ENCODE measurements at regions not wholly inside any gene's neighbourhood (a gene's known extent, or its start where the extent isn't known, plus 50 kb on each side); places are given as distances from the start of the nearest gene placed in this dataset.

DNA sequence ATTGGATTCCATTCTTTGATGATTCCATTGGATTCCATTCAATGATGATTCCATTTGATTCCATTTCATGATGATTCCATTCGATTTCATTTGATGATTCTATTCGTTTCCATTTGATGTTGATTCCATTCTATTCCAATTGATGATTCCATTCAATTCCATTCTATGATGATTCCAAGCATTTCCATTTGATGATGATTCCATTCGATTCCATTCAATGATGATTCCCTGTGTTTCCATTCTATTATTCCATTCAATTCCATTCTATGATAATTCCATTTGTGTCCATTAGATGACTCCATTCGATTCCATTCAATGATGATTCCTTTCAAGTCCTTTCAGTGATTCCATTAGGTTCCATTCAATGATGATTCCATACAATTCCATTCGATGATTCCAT is 1090.5 kb downstream of the RPIA start:
- TF ChIP-seq GLIS3 (CRISPR knock-in tag; IDR thresholded peaks at IDR 0.05) (no peak), ZFP3 (CRISPR knock-in tag; IDR thresholded peaks at IDR 0.05) (no peak), ARNTL (CRISPR knock-in tag; IDR thresholded peaks at IDR 0.05; ENCODE audit: borderline replicate concordance, low read depth) (no peak), ISL1 (CRISPR knock-in tag; IDR thresholded peaks at IDR 0.05) (no peak), CSDC2 (CRISPR knock-in tag; IDR thresholded peaks at IDR 0.05) (no peak)
- TF ChIP-seq, protein P1, sequence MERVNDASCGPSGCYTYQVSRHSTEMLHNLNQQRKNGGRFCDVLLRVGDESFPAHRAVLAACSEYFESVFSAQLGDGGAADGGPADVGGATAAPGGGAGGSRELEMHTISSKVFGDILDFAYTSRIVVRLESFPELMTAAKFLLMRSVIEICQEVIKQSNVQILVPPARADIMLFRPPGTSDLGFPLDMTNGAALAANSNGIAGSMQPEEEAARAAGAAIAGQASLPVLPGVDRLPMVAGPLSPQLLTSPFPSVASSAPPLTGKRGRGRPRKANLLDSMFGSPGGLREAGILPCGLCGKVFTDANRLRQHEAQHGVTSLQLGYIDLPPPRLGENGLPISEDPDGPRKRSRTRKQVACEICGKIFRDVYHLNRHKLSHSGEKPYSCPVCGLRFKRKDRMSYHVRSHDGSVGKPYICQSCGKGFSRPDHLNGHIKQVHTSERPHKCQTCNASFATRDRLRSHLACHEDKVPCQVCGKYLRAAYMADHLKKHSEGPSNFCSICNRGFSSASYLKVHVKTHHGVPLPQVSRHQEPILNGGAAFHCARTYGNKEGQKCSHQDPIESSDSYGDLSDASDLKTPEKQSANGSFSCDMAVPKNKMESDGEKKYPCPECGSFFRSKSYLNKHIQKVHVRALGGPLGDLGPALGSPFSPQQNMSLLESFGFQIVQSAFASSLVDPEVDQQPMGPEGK (CRISPR knock-in tag; IDR thresholded peaks at IDR 0.05; ENCODE audit: borderline replicate concordance) = no peak
- TF ChIP-seq, protein P2, sequence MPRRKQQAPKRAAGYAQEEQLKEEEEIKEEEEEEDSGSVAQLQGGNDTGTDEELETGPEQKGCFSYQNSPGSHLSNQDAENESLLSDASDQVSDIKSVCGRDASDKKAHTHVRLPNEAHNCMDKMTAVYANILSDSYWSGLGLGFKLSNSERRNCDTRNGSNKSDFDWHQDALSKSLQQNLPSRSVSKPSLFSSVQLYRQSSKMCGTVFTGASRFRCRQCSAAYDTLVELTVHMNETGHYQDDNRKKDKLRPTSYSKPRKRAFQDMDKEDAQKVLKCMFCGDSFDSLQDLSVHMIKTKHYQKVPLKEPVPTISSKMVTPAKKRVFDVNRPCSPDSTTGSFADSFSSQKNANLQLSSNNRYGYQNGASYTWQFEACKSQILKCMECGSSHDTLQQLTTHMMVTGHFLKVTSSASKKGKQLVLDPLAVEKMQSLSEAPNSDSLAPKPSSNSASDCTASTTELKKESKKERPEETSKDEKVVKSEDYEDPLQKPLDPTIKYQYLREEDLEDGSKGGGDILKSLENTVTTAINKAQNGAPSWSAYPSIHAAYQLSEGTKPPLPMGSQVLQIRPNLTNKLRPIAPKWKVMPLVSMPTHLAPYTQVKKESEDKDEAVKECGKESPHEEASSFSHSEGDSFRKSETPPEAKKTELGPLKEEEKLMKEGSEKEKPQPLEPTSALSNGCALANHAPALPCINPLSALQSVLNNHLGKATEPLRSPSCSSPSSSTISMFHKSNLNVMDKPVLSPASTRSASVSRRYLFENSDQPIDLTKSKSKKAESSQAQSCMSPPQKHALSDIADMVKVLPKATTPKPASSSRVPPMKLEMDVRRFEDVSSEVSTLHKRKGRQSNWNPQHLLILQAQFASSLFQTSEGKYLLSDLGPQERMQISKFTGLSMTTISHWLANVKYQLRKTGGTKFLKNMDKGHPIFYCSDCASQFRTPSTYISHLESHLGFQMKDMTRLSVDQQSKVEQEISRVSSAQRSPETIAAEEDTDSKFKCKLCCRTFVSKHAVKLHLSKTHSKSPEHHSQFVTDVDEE (CRISPR knock-in tag; IDR thresholded peaks at IDR 0.05) = no peak
